ENCODE measurements at regions not wholly inside any gene's neighbourhood (a gene's known extent, or its start where the extent isn't known, plus 50 kb on each side); places are given as distances from the start of the nearest gene placed in this dataset.
A peak's percentile ranks its signal among the peaks of the same experiment; 100 is the strongest.

DNA sequence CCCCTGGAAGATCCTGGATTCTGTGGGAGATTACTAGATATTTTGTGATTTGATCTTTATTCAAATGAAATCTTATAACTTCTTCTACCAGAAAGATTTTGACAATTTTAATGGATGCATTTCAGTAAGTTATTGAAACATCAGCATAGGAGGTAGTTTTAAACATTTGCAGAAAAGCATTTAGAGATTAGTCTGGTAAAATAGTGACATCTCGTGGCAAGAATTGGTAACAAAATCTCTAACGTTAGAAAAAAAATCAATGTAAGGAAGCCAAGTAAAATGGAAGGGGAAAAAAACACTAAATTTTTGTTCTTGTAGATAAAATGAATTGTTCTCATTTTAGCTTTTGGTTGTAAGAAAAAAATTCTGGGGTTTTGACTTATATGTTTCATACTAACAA lies 73.3 kb downstream of the TASL start:
- Mint-ChIP-seq H3K4me3 (no peak overlapping the region), H3K9me3 (no peaks in the 10 kb centered on the region), H3K4me1 (no peaks in the 10 kb centered on the region), H3K27ac (no peak overlapping the region), H3K27me3 (peaks cover 6 to 13% of the 10 kb centered on the region in 2 donors), H3K36me3 (no peaks in the 10 kb centered on the region)
- Histone ChIP-seq H3K4me1 (ENCODE audit: control insufficient read depth in 1 of 2, extremely low read depth in 1 of 2, insufficient read depth in 2 of 2, low read length in 2 of 2) (no peaks in the 10 kb centered on the region), H3K4me3 (ENCODE audit: control insufficient read depth in 1 of 2, extremely low read depth in 1 of 2, low read length in 1 of 2) (no peak overlapping the region), H3K36me3 (ENCODE audit: control insufficient read depth in 2 of 2, extremely low read depth in 1 of 2, insufficient read depth in 1 of 2, low read length in 1 of 2) (no peaks in the 10 kb centered on the region), H3K27ac (ENCODE audit: low read length) (no peak overlapping the region), H3K9me3 (no peaks in the 10 kb centered on the region), H3K27me3 (replicated peaks in 1 of 2; ENCODE audit: control insufficient read depth in 2 of 2, extremely low read depth in 1 of 2, insufficient read depth in 2 of 2, low read length in 1 of 2) (peaks cover 0 to 2% of the 10 kb centered on the region in 2 experiments)
- DNase-seq (peak in 1 of 35 experiments; percentile 27), ATAC-seq (replicated peaks in 1 of 4) (no peak)
- CTCF ChIA-PET: interaction anchor here in 1 of 2 donors (0.6 to 0.9 kb wide), 3 partner anchors 20 to 1845 kb away, joined by 4 to 8 read pairs (median 6); partner anchors contain the start of gene TASL
- POLR2A ChIA-PET: interaction anchor here in 1 of 2 donors (0.6 kb wide), 1 partner anchor 225 kb away, joined by 8 read pairs; no protein-coding TSS in a partner anchor
- no CpG with 5 or more reads among the region's 2 CpGs for WGBS (ENCODE audit: insufficient coverage)

- Histone ChIP-seq H3K27me3 (replicated peaks in 1 of 2; ENCODE audit: control insufficient read depth in 2 of 2, extremely low read depth in 1 of 2, insufficient read depth in 2 of 2, low read length in 1 of 2) (no peaks in the 10 kb centered on the region), H3K9me3 (no peaks in the 10 kb centered on the region), H3K4me3 (ENCODE audit: control insufficient read depth in 1 of 2, extremely low read depth in 1 of 2, low read length in 1 of 2) (no peak overlapping the region), H3K4me1 (ENCODE audit: control insufficient read depth in 1 of 2, extremely low read depth in 1 of 2, insufficient read depth in 2 of 2, low read length in 2 of 2) (no peaks in the 10 kb centered on the region), H3K27ac (ENCODE audit: low read length) (no peak overlapping the region), H3K36me3 (ENCODE audit: control insufficient read depth in 2 of 2, extremely low read depth in 1 of 2, insufficient read depth in 1 of 2, low read length in 1 of 2) (no peaks in the 10 kb centered on the region)
- Mint-ChIP-seq H3K36me3 (no peaks in the 10 kb centered on the region), H3K27ac (no peak overlapping the region), H3K9me3 (no peaks in the 10 kb centered on the region), H3K27me3 (peaks cover 0 to 9% of the 10 kb centered on the region in 2 donors), H3K4me1 (no peaks in the 10 kb centered on the region), H3K4me3 (no peak overlapping the region)
- no peak for DNase-seq
- WGBS (ENCODE audit: insufficient coverage): no CpG with 5 or more reads among the region's 1 CpG
- ATAC-seq (replicated peaks in 1 of 4): no peak
- POLR2A ChIA-PET: no interaction called here
- CTCF ChIA-PET: no interaction called here
Measured at GRCh38 chrX:30495468-30495867, 82.1 kb downstream of the TASL start.

DNA sequence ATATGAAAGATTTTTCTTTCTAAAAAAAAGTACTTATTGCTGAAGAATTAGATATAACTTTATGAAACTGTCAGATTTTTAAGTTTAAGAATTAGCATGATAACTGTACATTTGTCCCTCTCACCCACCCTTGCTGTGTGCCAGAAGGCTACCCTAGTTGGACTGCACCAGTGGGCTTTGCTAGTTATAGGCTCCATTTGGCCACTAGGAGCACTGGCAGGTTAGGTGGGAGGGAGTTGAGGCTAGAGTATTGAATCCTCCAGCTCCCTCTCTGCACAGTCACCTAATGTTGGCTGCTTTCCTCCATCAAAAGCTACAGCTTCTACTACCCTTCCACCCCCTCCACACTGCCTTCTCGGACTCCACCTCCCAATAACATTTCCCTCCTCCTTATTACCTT lies 84.2 kb downstream of the TASL start:
- DNase-seq (no peak), ATAC-seq (replicated peaks in 1 of 4) (no peak)
- Histone ChIP-seq H3K4me1 (ENCODE audit: control insufficient read depth in 1 of 2, extremely low read depth in 1 of 2, insufficient read depth in 2 of 2, low read length in 2 of 2) (no peaks in the 10 kb centered on the region), H3K27ac (ENCODE audit: low read length) (no peak overlapping the region), H3K9me3 (no peaks in the 10 kb centered on the region), H3K36me3 (ENCODE audit: control insufficient read depth in 2 of 2, extremely low read depth in 1 of 2, insufficient read depth in 1 of 2, low read length in 1 of 2) (no peaks in the 10 kb centered on the region), H3K27me3 (replicated peaks in 1 of 2; ENCODE audit: control insufficient read depth in 2 of 2, extremely low read depth in 1 of 2, insufficient read depth in 2 of 2, low read length in 1 of 2) (no peaks in the 10 kb centered on the region), H3K4me3 (ENCODE audit: control insufficient read depth in 1 of 2, extremely low read depth in 1 of 2, low read length in 1 of 2) (no peak overlapping the region)
- Mint-ChIP-seq H3K27me3 (peaks cover 0 to 14% of the 10 kb centered on the region in 2 donors), H3K4me1 (no peaks in the 10 kb centered on the region), H3K4me3 (no peak overlapping the region), H3K9me3 (no peaks in the 10 kb centered on the region), H3K36me3 (no peaks in the 10 kb centered on the region), H3K27ac (no peak overlapping the region)
- ChIA-PET POLR2A (no interaction called here), CTCF (no interaction called here)
- WGBS (ENCODE audit: insufficient coverage): 40% methylated on average over 1 of the region's 1 CpG

GRCh38 chrX:30489323-30489722 lies 88.2 kb downstream of the TASL start:
- no peak overlapping the region for H3K4me3 ChIP-seq (ENCODE audit: control insufficient read depth in 1 of 2, extremely low read depth in 1 of 2, low read length in 1 of 2)
- H3K27me3 Mint-ChIP-seq: peaks cover 0 to 14% of the 10 kb centered on the region in 2 donors
- no peak overlapping the region for H3K27ac ChIP-seq (ENCODE audit: low read length)
- H3K9me3 Mint-ChIP-seq: peaks cover 3 to 4% (median 4%) of the 10 kb centered on the region in 3 donors
- H3K36me3 Mint-ChIP-seq: no peaks in the 10 kb centered on the region
- WGBS (ENCODE audit: insufficient coverage): no CpG with 5 or more reads among the region's 2 CpGs
- no peaks in the 10 kb centered on the region for H3K4me1 Mint-ChIP-seq
- no peaks in the 10 kb centered on the region for H3K36me3 ChIP-seq (ENCODE audit: control insufficient read depth in 2 of 2, extremely low read depth in 1 of 2, insufficient read depth in 1 of 2, low read length in 1 of 2)
- DNase-seq (no peak), ATAC-seq (replicated peaks in 1 of 4) (no peak)
- no peak overlapping the region for H3K27ac Mint-ChIP-seq
- H3K4me3 Mint-ChIP-seq: no peak overlapping the region
- no peaks in the 10 kb centered on the region for H3K27me3 ChIP-seq (replicated peaks in 1 of 2; ENCODE audit: control insufficient read depth in 2 of 2, extremely low read depth in 1 of 2, insufficient read depth in 2 of 2, low read length in 1 of 2)
- no peaks in the 10 kb centered on the region for H3K4me1 ChIP-seq (ENCODE audit: control insufficient read depth in 1 of 2, extremely low read depth in 1 of 2, insufficient read depth in 2 of 2, low read length in 2 of 2)
- no peaks in the 10 kb centered on the region for H3K9me3 ChIP-seq
- POLR2A ChIA-PET: interaction anchor here in 1 of 2 donors (0.7 kb wide), 1 partner anchor 34 kb away, joined by 3 read pairs; no protein-coding TSS in a partner anchor
- CTCF ChIA-PET: no interaction called here

DNA sequence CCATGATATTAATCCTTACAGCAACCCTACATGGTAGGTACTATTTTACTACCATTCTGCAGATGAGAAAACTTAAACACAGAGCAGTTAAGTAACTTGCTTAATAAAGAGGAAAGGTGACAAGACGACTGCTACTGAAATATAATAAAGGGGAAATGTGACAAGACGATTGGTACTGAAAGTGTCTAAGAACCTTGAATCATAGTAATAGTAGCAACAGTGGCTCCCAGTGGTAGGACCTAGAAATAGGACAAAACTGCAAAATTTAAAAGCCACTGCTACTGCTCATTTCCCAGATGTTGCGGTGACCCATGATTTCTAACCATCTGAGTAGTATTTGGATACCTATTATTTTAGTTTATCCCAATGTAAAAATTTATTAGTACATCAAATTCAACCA lies 89.5 kb downstream of the TASL start:
- Histone ChIP-seq H3K4me1 (ENCODE audit: control insufficient read depth in 1 of 2, extremely low read depth in 1 of 2, insufficient read depth in 2 of 2, low read length in 2 of 2) (no peaks in the 10 kb centered on the region), H3K9me3 (no peaks in the 10 kb centered on the region), H3K4me3 (ENCODE audit: control insufficient read depth in 1 of 2, extremely low read depth in 1 of 2, low read length in 1 of 2) (no peak overlapping the region), H3K27ac (ENCODE audit: low read length) (no peak overlapping the region), H3K27me3 (replicated peaks in 1 of 2; ENCODE audit: control insufficient read depth in 2 of 2, extremely low read depth in 1 of 2, insufficient read depth in 2 of 2, low read length in 1 of 2) (no peaks in the 10 kb centered on the region), H3K36me3 (ENCODE audit: control insufficient read depth in 2 of 2, extremely low read depth in 1 of 2, insufficient read depth in 1 of 2, low read length in 1 of 2) (no peaks in the 10 kb centered on the region)
- ChIA-PET POLR2A (no interaction called here), CTCF (no interaction called here)
- Mint-ChIP-seq H3K36me3 (no peaks in the 10 kb centered on the region), H3K9me3 (peaks cover 3 to 4% (median 4%) of the 10 kb centered on the region in 3 donors), H3K27me3 (peaks cover 0 to 10% of the 10 kb centered on the region in 2 donors), H3K27ac (no peak overlapping the region), H3K4me3 (no peak overlapping the region), H3K4me1 (no peaks in the 10 kb centered on the region)
- ATAC-seq (replicated peaks in 1 of 4) (no peak), DNase-seq (no peak)
- WGBS (ENCODE audit: insufficient coverage): no CpG with 5 or more reads among the region's 3 CpGs

DNA sequence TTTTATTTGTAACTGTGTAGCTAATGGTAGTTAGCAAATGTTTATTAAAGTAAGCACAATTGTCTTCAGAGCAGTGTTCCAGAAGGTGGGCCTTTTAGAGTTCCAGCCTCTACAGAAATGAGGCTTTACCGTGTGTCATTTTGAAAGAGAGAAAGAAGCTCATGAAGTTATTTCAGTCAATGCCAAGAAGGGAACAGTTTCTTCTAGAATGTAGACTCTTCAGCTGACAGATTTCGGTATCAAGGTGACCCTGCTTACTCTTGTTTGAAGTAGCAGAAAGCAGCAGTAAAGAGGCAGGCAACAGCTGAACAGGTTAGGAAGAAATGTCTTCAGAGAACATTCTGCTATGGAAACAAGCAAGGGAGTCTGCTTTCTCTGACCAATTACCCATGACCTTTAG lies 93.6 kb downstream of the TASL start:
- DNase-seq (no peak), ATAC-seq (replicated peaks in 1 of 4) (no peak)
- H3K4me1 ChIP-seq (ENCODE audit: control insufficient read depth in 1 of 2, extremely low read depth in 1 of 2, insufficient read depth in 2 of 2, low read length in 2 of 2): no peaks in the 10 kb centered on the region
- Mint-ChIP-seq H3K4me1 (no peaks in the 10 kb centered on the region), H3K4me3 (no peak overlapping the region), H3K27ac (no peak overlapping the region), H3K9me3 (peaks cover 3 to 4% (median 4%) of the 10 kb centered on the region in 3 donors), H3K36me3 (no peaks in the 10 kb centered on the region), H3K27me3 (peaks cover 0 to 4% of the 10 kb centered on the region in 2 donors)
- ChIA-PET CTCF (interaction anchor here (0.7 to 1.1 kb wide), 2 partner anchors 9 to 20 kb away, joined by 5 to 6 read pairs; no protein-coding TSS in a partner anchor), POLR2A (no interaction called here)
- no CpG with 5 or more reads among the region's 2 CpGs for WGBS (ENCODE audit: insufficient coverage)
- no peak overlapping the region for H3K27ac ChIP-seq (ENCODE audit: low read length)
- no peaks in the 10 kb centered on the region for H3K27me3 ChIP-seq (replicated peaks in 1 of 2; ENCODE audit: control insufficient read depth in 2 of 2, extremely low read depth in 1 of 2, insufficient read depth in 2 of 2, low read length in 1 of 2)
- no peaks in the 10 kb centered on the region for H3K36me3 ChIP-seq (ENCODE audit: control insufficient read depth in 2 of 2, extremely low read depth in 1 of 2, insufficient read depth in 1 of 2, low read length in 1 of 2)
- no peaks in the 10 kb centered on the region for H3K9me3 ChIP-seq
- H3K4me3 ChIP-seq (ENCODE audit: control insufficient read depth in 1 of 2, extremely low read depth in 1 of 2, low read length in 1 of 2): no peak overlapping the region

DNA sequence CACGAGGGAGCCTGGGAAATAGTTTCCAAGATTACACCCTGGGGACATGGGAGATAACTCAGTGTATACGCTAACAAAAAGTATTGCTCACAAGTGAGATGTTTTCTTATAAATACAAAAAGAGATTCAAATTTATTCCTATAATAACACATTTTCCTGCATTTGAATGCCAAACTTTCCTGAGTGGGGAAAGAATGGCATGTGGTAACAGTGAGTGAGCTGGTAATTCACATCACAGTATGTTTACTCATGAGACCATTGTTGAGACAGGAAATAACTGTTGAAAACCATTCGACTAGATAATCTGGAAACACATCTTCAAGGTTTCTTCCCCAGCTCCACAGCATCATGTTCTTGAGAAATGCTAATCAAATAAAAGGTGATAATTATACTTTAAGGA lies 109.1 kb downstream of the TASL start:
- Histone ChIP-seq H3K4me3 (ENCODE audit: control insufficient read depth in 1 of 2, extremely low read depth in 1 of 2, low read length in 1 of 2) (no peak overlapping the region), H3K27me3 (replicated peaks in 1 of 2; ENCODE audit: control insufficient read depth in 2 of 2, extremely low read depth in 1 of 2, insufficient read depth in 2 of 2, low read length in 1 of 2) (no peaks in the 10 kb centered on the region), H3K27ac (ENCODE audit: low read length) (no peak overlapping the region), H3K36me3 (ENCODE audit: control insufficient read depth in 2 of 2, extremely low read depth in 1 of 2, insufficient read depth in 1 of 2, low read length in 1 of 2) (no peaks in the 10 kb centered on the region), H3K9me3 (no peaks in the 10 kb centered on the region), H3K4me1 (ENCODE audit: control insufficient read depth in 1 of 2, extremely low read depth in 1 of 2, insufficient read depth in 2 of 2, low read length in 2 of 2) (no peaks in the 10 kb centered on the region)
- WGBS (ENCODE audit: insufficient coverage): no CpG with 5 or more reads among the region's 3 CpGs
- Mint-ChIP-seq H3K4me1 (no peaks in the 10 kb centered on the region), H3K27ac (no peak overlapping the region), H3K9me3 (no peaks in the 10 kb centered on the region), H3K36me3 (no peaks in the 10 kb centered on the region), H3K4me3 (no peak overlapping the region), H3K27me3 (peaks cover 0 to 24% of the 10 kb centered on the region in 2 donors)
- ChIA-PET POLR2A (no interaction called here), CTCF (no interaction called here)
- ATAC-seq (replicated peaks in 1 of 4) (no peak), DNase-seq (no peak)
